ENCODE measurements at regions not wholly inside any gene's neighbourhood (a gene's known extent, or its start where the extent isn't known, plus 50 kb on each side); places are given as distances from the start of the nearest gene placed in this dataset.

DNA sequence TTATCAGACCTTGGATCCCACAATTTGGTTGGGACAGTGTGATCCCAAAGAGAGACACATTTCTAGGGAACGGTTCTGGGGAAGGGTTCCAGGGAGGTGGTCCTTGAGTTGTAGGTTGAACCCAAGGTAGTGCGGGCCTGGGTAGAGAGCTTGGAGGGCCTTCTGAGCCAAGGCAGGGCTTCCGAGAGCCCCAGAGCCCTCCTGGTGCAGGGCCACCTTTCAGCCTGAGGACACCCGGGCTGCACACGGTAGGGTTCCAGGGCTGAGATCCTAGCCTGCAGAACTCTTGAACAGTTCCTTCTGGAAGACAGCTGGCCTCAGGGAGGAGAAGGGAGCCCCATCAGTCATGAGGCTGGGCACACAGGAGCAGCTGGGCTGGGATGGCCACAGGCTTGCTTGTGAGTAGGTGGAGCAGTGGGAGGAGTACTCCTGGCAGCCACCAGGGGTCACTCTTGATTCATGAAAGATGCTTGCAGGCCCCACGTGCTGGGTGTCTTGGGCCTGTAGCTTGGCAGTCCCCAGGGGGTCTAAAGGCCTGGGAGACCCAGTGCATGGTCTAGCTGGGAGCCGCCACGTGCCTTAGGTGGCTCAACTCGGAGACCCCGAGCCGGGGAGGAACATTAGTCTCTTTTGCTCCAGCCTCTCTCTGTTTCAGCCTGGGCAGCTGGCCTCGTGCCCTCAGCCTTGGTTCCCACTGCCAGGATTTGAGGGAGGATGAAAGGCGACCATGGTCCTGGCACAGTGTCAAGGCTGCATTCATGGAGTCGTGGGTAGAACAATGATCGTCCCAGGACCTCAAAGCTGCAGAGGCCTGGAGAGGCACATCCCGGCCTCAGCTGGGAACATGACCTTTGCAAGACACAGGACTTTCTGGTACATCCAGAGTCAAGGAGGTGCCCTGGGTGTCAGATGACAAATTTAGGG, 381.6 kb downstream of the TYW1 start:
- peaks cover 11% of the 10 kb centered on the region for H3K27me3 Mint-ChIP-seq
- H3K4me3 Mint-ChIP-seq, result no peak overlapping the region
- no peaks in the 10 kb centered on the region for H3K4me1 Mint-ChIP-seq
- no peak overlapping the region for H3K27ac Mint-ChIP-seq
- peaks cover 7% of the 10 kb centered on the region for H3K36me3 Mint-ChIP-seq
- ATAC-seq (ENCODE audit: low read depth) (peak; percentile 69), DNase-seq (ENCODE audit: low spot score in 2 of 2) (peak; percentile 64 to 69)
- H3K9me3 Mint-ChIP-seq, result peaks cover 8% of the 10 kb centered on the region

DNA sequence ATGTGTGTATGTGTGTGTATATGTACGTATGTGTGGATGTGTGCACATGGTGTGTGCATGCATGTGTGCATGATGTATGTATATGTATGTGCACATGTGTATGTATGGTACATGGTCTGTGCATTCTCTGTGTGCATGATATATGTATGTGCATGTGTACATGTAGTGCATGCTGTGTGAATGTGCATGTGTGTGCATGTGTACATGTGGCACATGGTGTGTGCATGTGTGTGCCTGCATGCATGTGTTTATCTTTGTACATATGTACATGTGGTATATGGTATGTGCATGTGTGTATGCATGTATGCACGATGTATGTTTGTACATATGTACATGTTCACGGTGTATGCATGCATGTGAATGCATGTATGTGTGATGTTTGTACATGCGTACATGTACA, 383.7 kb downstream of the TYW1 start:
- peaks cover 2% of the 10 kb centered on the region for H3K36me3 Mint-ChIP-seq
- H3K27ac Mint-ChIP-seq, result no peak overlapping the region
- DNase-seq (ENCODE audit: low spot score in 2 of 2) (no peak), ATAC-seq (ENCODE audit: low read depth) (no peak)
- H3K9me3 Mint-ChIP-seq, result peaks cover 2% of the 10 kb centered on the region
- no peak overlapping the region for H3K4me3 Mint-ChIP-seq
- no peaks in the 10 kb centered on the region for H3K4me1 Mint-ChIP-seq
- peaks cover 6% of the 10 kb centered on the region for H3K27me3 Mint-ChIP-seq

DNA sequence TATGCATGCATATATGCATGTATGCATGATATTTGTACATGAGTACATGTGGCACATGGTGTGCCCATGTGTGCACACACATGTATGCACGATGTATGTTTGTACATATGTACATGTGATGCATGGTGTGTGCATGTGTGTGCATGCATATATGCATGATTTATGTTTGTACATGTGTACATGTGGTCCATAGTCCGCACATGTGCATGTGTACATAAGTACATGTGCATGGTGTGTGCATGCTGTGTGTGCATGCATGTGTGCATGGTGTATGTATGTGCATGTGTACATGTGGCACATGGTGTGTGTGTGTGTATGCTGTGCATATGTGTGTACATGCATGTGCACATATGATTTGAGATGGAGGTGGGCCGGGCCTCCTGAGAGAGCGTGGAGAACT, 384.2 kb downstream of the TYW1 start:
- DNase-seq (ENCODE audit: low spot score in 2 of 2) (no peak), ATAC-seq (ENCODE audit: low read depth) (no peak)
- no peak overlapping the region for H3K27ac Mint-ChIP-seq
- H3K9me3 Mint-ChIP-seq, result peaks cover 2% of the 10 kb centered on the region
- H3K27me3 Mint-ChIP-seq, result peaks cover 6% of the 10 kb centered on the region
- peaks cover 2% of the 10 kb centered on the region for H3K36me3 Mint-ChIP-seq
- H3K4me1 Mint-ChIP-seq, result no peaks in the 10 kb centered on the region
- H3K4me3 Mint-ChIP-seq, result no peak overlapping the region

DNA sequence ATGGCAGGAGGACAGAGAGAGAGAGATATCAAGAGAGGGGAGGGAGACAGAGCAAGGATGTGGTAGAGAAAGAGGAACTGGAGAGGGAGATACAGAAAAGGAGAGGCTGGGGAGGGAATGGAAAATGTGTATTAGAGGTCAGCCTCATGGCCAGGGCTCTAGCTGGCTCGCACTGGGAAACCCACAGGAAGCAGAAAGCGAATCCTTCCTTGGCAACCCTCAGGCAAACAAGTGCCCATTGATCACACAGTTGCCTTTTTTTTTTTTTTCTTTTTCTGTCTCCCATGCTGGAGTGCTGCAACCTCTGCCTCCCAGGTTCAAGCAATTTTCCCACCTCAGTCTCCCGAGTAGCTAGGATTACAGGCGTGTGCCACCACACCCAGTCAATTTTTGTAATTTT, 391.2 kb downstream of the TYW1 start:
- Mint-ChIP-seq H3K27me3 (peaks cover 4% of the 10 kb centered on the region), H3K4me3 (no peak overlapping the region), H3K27ac (no peak overlapping the region), H3K9me3 (no peaks in the 10 kb centered on the region), H3K36me3 (no peaks in the 10 kb centered on the region), H3K4me1 (no peaks in the 10 kb centered on the region)
- DNase-seq (ENCODE audit: low spot score in 2 of 2) (no peak), ATAC-seq (ENCODE audit: low read depth) (no peak)

DNA sequence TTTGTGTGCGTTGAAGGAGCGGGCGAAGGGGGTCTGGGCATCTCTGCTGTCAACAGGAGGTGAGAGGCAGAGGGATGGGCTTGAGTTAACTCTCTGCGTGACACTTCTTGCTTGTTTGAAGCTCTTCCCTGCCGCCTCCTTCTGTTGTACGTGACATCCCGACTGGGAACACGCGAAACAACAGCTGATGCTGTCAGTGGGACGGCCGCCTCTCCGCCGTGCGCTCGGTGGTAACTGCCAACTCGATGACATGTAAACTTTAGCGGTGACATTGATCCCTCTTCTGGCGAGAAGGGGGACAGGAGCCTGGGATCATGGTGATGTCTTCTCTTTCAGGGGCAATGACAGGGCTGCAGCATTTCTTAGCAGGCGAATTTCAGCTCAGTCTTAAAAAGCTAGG, 394.5 kb downstream of the TYW1 start:
- ATAC-seq (ENCODE audit: low read depth) (no peak), DNase-seq (ENCODE audit: low spot score in 2 of 2) (no peak)
- Mint-ChIP-seq H3K4me1 (no peaks in the 10 kb centered on the region), H3K4me3 (no peak overlapping the region), H3K27me3 (peaks cover 4% of the 10 kb centered on the region), H3K36me3 (no peaks in the 10 kb centered on the region), H3K27ac (no peak overlapping the region), H3K9me3 (no peaks in the 10 kb centered on the region)

DNA sequence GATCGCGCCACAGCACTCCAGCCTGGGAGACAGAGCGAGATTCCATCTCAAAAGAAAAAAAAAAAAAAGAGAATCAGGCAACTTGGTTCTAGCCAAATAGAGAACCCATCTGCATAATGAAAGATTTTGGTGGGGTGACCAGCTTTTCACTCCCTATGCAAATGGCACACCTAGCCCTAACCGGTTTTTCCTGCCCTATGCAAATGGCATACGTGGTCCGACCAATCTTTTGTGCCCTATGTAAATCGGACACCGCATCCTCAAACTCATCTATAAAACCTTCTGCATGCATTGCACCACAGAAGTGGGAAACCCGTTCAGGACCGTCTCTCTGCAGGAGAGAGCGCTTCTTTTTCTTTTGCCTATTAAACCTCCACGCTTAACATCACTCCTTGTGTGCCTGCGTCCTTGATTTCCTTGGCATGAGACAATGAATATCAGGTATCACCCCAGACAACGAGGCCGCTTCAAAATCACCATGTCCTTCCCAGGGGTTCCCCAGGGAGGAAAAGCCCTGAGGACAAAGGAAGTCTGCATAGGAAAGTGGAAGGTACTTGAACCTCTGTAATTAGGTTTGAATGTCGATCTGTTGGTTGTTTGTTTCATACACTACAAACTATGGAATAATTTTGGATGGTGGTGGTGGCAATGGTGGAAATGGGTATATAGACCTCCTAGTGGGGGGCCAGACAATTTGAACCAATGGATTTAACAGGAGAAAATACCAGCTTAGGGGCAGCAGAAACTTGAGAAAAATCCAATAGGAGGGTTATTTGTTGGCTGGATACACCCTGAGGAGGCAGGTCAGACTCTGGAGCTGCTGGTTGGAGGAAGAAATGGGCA, 396.2 kb downstream of the TYW1 start:
- Mint-ChIP-seq H3K9me3 (peaks cover 2% of the 10 kb centered on the region), H3K4me1 (no peaks in the 10 kb centered on the region), H3K27me3 (no peaks in the 10 kb centered on the region), H3K4me3 (no peak overlapping the region), H3K27ac (no peak overlapping the region), H3K36me3 (no peaks in the 10 kb centered on the region)
- no peak for DNase-seq (ENCODE audit: low spot score in 2 of 2)
- ATAC-seq (ENCODE audit: low read depth), result no peak

DNA sequence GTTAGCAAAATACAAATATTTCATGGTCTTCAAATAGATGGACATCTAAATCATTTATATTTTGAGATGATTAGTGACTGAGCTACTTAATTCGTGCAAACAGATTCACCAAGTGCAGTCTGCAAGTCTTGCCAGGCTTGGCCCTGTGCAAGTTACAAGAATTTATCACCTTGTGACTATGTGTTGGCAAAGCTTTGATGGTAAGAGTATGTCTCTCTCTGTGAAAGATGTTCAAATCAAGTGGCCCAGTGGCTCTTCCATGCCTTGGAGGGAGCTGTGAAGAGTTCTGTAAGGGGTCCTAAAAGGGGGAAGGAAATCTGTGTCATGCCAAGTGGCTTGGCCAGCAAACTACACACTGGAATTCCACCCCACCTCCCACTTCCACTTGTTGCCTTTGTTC, 397.3 kb downstream of the TYW1 start:
- no peak overlapping the region for H3K4me3 Mint-ChIP-seq
- ATAC-seq (ENCODE audit: low read depth), result no peak
- no peak overlapping the region for H3K27ac Mint-ChIP-seq
- no peak for DNase-seq (ENCODE audit: low spot score in 2 of 2)
- H3K27me3 Mint-ChIP-seq, result no peaks in the 10 kb centered on the region
- peaks cover 4% of the 10 kb centered on the region for H3K9me3 Mint-ChIP-seq
- no peaks in the 10 kb centered on the region for H3K36me3 Mint-ChIP-seq
- no peaks in the 10 kb centered on the region for H3K4me1 Mint-ChIP-seq

DNA sequence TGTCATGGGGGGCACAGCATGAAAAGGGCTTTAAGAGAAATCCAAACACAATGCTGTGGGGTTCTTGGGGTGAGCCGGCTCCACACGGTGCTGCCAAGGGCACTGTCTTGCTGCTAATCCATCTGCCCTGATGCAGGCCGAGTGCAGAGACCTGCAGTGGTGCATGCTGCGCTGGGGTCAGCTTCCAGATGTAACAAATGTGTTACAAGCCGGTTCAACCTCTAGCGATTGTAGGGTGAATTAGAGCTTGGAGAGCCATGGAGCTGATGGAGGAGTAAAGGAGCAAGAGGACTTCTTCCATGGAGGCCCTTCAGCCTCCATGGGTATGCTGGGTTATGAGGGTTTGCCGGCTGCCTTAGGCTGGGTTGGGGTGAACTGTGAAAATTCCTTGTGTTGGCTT, 402.3 kb downstream of the TYW1 start:
- Mint-ChIP-seq H3K27ac (no peak overlapping the region), H3K4me1 (no peaks in the 10 kb centered on the region), H3K9me3 (peaks cover 7% of the 10 kb centered on the region), H3K27me3 (peaks cover 1% of the 10 kb centered on the region), H3K36me3 (no peaks in the 10 kb centered on the region), H3K4me3 (no peak overlapping the region)
- DNase-seq (ENCODE audit: low spot score in 2 of 2) (no peak), ATAC-seq (ENCODE audit: low read depth) (no peak)

DNA sequence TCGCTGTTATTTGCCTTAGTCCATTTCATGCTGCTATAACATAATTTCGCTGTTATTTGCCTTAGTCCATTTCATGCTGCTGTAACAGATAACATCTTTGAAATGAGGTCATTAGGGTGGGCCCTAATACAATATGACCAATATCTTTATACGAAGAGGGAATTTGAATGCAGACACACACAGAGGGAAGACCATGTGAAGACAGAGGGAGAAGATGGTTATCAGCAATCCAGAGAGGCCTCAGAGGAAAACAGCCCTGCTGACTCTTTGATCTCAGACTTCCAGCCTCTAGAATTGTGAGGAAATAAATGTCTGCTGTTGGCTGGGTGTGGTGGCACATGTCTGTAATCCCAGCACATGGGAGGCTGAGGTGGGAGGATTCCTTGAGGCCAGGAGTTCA, 404.9 kb downstream of the TYW1 start:
- no peak for DNase-seq (ENCODE audit: low spot score in 2 of 2)
- Mint-ChIP-seq H3K4me3 (no peak overlapping the region), H3K9me3 (peaks cover 8% of the 10 kb centered on the region), H3K4me1 (no peaks in the 10 kb centered on the region), H3K27me3 (peaks cover 1% of the 10 kb centered on the region), H3K36me3 (no peaks in the 10 kb centered on the region), H3K27ac (no peak overlapping the region)
- ATAC-seq (ENCODE audit: low read depth), result no peak

DNA sequence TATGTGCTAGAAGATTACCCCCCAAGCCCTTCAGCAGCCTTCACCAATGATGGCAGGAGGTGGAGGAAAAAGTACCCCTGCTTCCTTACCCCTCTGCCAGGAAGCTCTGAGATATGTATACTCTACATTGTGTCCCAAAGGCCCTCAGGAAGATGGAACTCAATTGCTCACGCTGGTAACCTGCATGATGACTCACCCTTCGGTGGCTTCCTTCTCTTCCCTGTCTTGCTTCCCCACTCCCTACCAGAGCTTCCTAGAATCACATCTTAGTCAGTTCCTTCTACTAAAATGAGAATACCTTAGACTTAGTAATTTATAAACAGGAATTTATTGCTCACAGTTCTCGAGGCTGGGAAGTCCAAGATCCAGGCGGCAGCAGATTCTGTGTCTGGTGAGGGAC, 405.6 kb downstream of the TYW1 start:
- no peak overlapping the region for H3K27ac Mint-ChIP-seq

DNA sequence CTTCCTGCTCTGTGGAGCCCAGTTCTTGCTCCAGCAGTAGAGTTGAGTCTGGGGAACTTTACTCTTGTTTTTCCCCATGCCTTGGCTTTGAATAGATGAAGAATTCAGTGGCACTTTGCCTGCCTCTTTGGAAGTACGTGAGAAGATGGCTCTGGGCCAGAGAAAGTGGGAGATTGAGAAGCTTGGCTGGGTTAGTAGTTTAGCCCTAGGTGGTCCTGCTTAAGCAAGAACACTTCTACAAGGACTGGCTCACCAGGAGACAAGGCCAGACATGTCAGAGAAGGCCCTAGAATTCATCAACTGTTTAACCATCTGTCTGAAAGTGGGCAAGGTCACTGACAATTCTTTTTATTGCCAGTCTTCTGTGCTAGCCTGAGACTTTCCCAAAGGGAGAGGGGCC, 410.3 kb downstream of the TYW1 start:
- Mint-ChIP-seq H3K4me3 (no peak overlapping the region), H3K9me3 (peaks cover 2% of the 10 kb centered on the region), H3K27me3 (no peaks in the 10 kb centered on the region), H3K27ac (no peak overlapping the region), H3K36me3 (no peaks in the 10 kb centered on the region), H3K4me1 (no peaks in the 10 kb centered on the region)
- DNase-seq (ENCODE audit: low spot score in 2 of 2) (no peak), ATAC-seq (ENCODE audit: low read depth) (no peak)

More for the DNA sequence above, 405.6 kb downstream of the TYW1 start:
- Mint-ChIP-seq H3K36me3 (no peaks in the 10 kb centered on the region), H3K4me1 (no peaks in the 10 kb centered on the region), H3K9me3 (peaks cover 6% of the 10 kb centered on the region), H3K27me3 (peaks cover 1% of the 10 kb centered on the region), H3K4me3 (no peak overlapping the region)
- ATAC-seq (ENCODE audit: low read depth), result no peak
- no peak for DNase-seq (ENCODE audit: low spot score in 2 of 2)

DNA sequence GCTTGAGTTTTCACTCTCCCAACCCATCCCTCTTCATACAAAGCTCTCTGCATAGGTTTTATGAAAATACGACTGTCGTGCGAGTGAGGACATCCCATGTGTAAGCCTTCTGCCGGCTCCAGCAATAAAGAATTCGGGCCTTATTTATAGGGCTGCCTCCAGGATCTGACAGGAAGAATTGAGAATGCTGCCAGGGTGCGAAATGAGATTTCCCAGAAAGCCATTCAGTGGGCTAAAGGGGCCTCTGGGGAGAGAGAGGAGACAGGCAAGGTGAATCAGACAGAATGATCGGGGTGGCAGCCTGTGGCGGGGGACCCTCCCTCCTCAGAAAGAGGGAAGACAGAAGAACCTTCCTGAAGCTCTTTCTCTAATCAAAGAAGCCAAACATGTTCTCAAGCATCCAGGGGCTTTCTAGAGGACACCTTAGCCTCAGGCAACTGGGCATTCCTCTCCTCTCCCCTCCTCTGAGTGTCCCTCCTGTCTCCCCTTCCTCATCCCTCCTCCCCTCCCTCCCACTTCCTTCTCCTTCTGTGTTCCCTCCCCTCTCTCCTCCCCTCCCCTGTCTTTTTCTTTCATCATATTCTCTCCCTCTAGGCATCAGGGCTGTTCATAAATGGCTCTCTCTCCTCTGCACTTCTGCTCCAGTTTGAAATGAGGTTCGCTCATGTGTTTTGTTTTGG, 410.9 kb downstream of the TYW1 start:
- ATAC-seq (ENCODE audit: low read depth) (no peak), DNase-seq (ENCODE audit: low spot score in 2 of 2) (no peak)
- no peak overlapping the region for H3K4me3 Mint-ChIP-seq
- peaks cover 2% of the 10 kb centered on the region for H3K9me3 Mint-ChIP-seq
- H3K4me1 Mint-ChIP-seq, result no peaks in the 10 kb centered on the region
- H3K27ac Mint-ChIP-seq, result no peak overlapping the region
- no peaks in the 10 kb centered on the region for H3K36me3 Mint-ChIP-seq
- no peaks in the 10 kb centered on the region for H3K27me3 Mint-ChIP-seq

DNA sequence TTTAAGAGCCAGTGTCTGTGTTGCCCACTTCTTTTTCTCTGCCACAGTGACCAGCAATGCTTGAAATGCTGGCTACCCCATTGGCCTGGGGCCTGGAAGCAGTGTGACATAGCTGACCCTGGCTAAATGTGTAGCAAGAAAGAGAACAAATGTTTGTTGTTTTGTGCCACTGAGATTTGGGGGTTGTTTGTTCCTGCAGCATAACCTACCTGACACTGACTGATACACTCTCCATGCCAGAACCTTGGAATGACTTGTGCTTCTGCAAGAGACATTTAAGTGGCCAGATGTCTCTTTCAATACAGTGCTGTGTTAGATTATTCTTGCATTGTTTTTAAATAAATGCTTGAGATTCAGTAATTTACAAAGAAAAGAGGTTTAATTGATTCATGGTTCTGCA, 411.5 kb downstream of the TYW1 start:
- peaks cover 4% of the 10 kb centered on the region for H3K27me3 Mint-ChIP-seq

DNA sequence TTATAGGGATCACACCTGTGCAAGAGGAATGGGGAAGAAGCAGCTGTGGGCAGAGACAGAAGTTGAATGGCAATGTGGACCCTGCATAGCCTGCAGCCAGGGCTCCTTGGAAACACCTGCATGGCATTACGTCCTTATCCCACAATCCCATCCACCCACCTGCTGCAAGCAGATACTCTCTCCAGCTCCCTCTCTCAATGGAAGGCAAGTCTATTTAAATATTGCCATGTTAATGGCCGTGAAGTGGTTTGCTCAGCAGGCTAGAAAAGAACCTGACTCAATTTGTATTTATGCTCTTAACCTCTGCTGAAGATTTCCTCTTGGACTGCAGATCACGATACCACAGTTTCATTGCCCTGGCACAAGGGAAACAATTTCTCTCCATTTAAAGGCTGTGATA, 417.0 kb downstream of the TYW1 start:
- ATAC-seq (ENCODE audit: low read depth) (no peak), DNase-seq (ENCODE audit: low spot score in 2 of 2) (no peak)
- no peaks in the 10 kb centered on the region for H3K4me1 Mint-ChIP-seq
- peaks cover 6% of the 10 kb centered on the region for H3K27me3 Mint-ChIP-seq
- H3K9me3 Mint-ChIP-seq, result peaks cover 10% of the 10 kb centered on the region
- H3K36me3 Mint-ChIP-seq, result peaks cover 3% of the 10 kb centered on the region
- no peak overlapping the region for H3K27ac Mint-ChIP-seq
- no peak overlapping the region for H3K4me3 Mint-ChIP-seq

More for the DNA sequence above, 411.5 kb downstream of the TYW1 start:
- Mint-ChIP-seq H3K9me3 (peaks cover 3% of the 10 kb centered on the region), H3K36me3 (no peaks in the 10 kb centered on the region), H3K4me3 (no peak overlapping the region), H3K27ac (no peak overlapping the region), H3K4me1 (no peaks in the 10 kb centered on the region)
- DNase-seq (ENCODE audit: low spot score in 2 of 2) (no peak), ATAC-seq (ENCODE audit: low read depth) (no peak)

Measured in memory B cell (primary cell).